Stimulated activated naive CD8-positive, alpha-beta T cell treated with anti-CD3 and anti-CD28 coated beads, Interleukin-15, Interleukin-2, amounts not matched to agents 100 ng/mL and 50 ng/mL, for 24 hours (primary cell): ENCODE measurements at regions not wholly inside any gene's neighbourhood (a gene's known extent, or its start where the extent isn't known, plus 50 kb on each side); places are given as distances from the start of the nearest gene placed in this dataset.
"Not testable (repeated sequence)": the region's sequence is repeated elsewhere in the genome, so short reads cannot be mapped to it uniquely, and the experiment has no call there.

Experiments
- H3K27ac Mint-ChIP-seq: one replicate; pipeline ENCODE4 v1.8.0; 2021; ENCODE audit warnings: mild to moderate bottlenecking, mixed read lengths
- H3K27me3 Mint-ChIP-seq: one replicate; pipeline ENCODE4 v1.8.0; 2021; ENCODE audit warnings: mixed read lengths
- H3K36me3 Mint-ChIP-seq: one replicate; pipeline ENCODE4 v1.8.0; 2021; ENCODE audit warnings: low read depth, mixed read lengths
- H3K4me1 Mint-ChIP-seq: one replicate; pipeline ENCODE4 v1.8.0; 2021; ENCODE audit warnings: low read depth, mixed read lengths
- H3K4me3 Mint-ChIP-seq: one replicate; pipeline ENCODE4 v1.8.0; 2021; ENCODE audit warnings: mild to moderate bottlenecking, mixed read lengths
- H3K9me3 Mint-ChIP-seq: one replicate; pipeline ENCODE4 v1.8.0; 2021; ENCODE audit warnings: mixed read lengths

- Mint-ChIP-seq H3K4me1 (no peaks in the 10 kb centered on the region), H3K27ac (no peak overlapping the region), H3K27me3 (peaks cover 33% of the 10 kb centered on the region), H3K4me3 (no peak overlapping the region), H3K36me3 (no peaks in the 10 kb centered on the region), H3K9me3 (no peaks in the 10 kb centered on the region)
Observed at GRCh38 chr10:117622471-117623184, 80.1 kb downstream of the EMX2 start.

- Mint-ChIP-seq H3K27me3 (peaks cover 25% of the 10 kb centered on the region), H3K4me3 (no peak overlapping the region), H3K27ac (no peak overlapping the region), H3K4me1 (no peaks in the 10 kb centered on the region), H3K36me3 (no peaks in the 10 kb centered on the region), H3K9me3 (no peaks in the 10 kb centered on the region)
Observed at GRCh38 chr10:117626228-117626627, 83.7 kb downstream of the EMX2 start.

- Mint-ChIP-seq H3K9me3 (no peaks in the 10 kb centered on the region), H3K27me3 (peaks cover 17% of the 10 kb centered on the region)
Observed at GRCh38 chr10:117627561-117627960, 85.0 kb downstream of the EMX2 start.

GRCh38 chr10:117629717-117630116 lies 87.2 kb downstream of the EMX2 start:
- not testable (repeated sequence) for H3K9me3 Mint-ChIP-seq, H3K4me1 Mint-ChIP-seq, H3K36me3 Mint-ChIP-seq, H3K27ac Mint-ChIP-seq, H3K4me3 Mint-ChIP-seq
- peaks cover 10% of the 10 kb centered on the region for H3K27me3 Mint-ChIP-seq

More at GRCh38 chr10:117627561-117627960, 85.0 kb downstream of the EMX2 start:
- no peaks in the 10 kb centered on the region for H3K36me3 Mint-ChIP-seq
- no peak overlapping the region for H3K27ac Mint-ChIP-seq
- no peak overlapping the region for H3K4me3 Mint-ChIP-seq
- H3K4me1 Mint-ChIP-seq: no peaks in the 10 kb centered on the region

GRCh38 chr10:117631276-117632145 lies 89.0 kb downstream of the EMX2 start:
- H3K36me3 Mint-ChIP-seq: no peaks in the 10 kb centered on the region
- no peak overlapping the region for H3K4me3 Mint-ChIP-seq
- H3K4me1 Mint-ChIP-seq: no peaks in the 10 kb centered on the region
- H3K9me3 Mint-ChIP-seq: no peaks in the 10 kb centered on the region
- no peak overlapping the region for H3K27ac Mint-ChIP-seq
- no peaks in the 10 kb centered on the region for H3K27me3 Mint-ChIP-seq

GRCh38 chr10:117632406-117632805 lies 89.9 kb downstream of the EMX2 start:
- H3K27ac Mint-ChIP-seq: no peak overlapping the region
- H3K4me1 Mint-ChIP-seq: no peaks in the 10 kb centered on the region
- H3K4me3 Mint-ChIP-seq: no peak overlapping the region
- H3K9me3 Mint-ChIP-seq: no peaks in the 10 kb centered on the region
- H3K36me3 Mint-ChIP-seq: no peaks in the 10 kb centered on the region
- H3K27me3 Mint-ChIP-seq: no peaks in the 10 kb centered on the region

GRCh38 chr10:117635826-117636225 lies 93.3 kb downstream of the EMX2 start:
- no peaks in the 10 kb centered on the region for H3K36me3 Mint-ChIP-seq
- H3K27me3 Mint-ChIP-seq: peaks cover 5% of the 10 kb centered on the region

GRCh38 chr10:117638200-117638599 lies 95.7 kb downstream of the EMX2 start:
- Mint-ChIP-seq H3K36me3 (no peaks in the 10 kb centered on the region), H3K4me3 (no peak overlapping the region), H3K27ac (no peak overlapping the region)

More at GRCh38 chr10:117635826-117636225, 93.3 kb downstream of the EMX2 start:
- Mint-ChIP-seq H3K4me3 (no peak overlapping the region), H3K4me1 (no peaks in the 10 kb centered on the region), H3K27ac (no peak overlapping the region), H3K9me3 (no peaks in the 10 kb centered on the region)

GRCh38 chr10:117638664-117639200 lies 96.2 kb downstream of the EMX2 start:
- no peak overlapping the region for H3K27ac Mint-ChIP-seq
- no peaks in the 10 kb centered on the region for H3K4me1 Mint-ChIP-seq

More at GRCh38 chr10:117638200-117638599, 95.7 kb downstream of the EMX2 start:
- Mint-ChIP-seq H3K9me3 (no peaks in the 10 kb centered on the region), H3K27me3 (peaks cover 21% of the 10 kb centered on the region), H3K4me1 (no peaks in the 10 kb centered on the region)

GRCh38 chr10:117640406-117640805 lies 97.9 kb downstream of the EMX2 start:
- no peaks in the 10 kb centered on the region for H3K9me3 Mint-ChIP-seq
- H3K27ac Mint-ChIP-seq: no peak overlapping the region
- no peak overlapping the region for H3K4me3 Mint-ChIP-seq
- H3K36me3 Mint-ChIP-seq: no peaks in the 10 kb centered on the region
- peaks cover 38% of the 10 kb centered on the region for H3K27me3 Mint-ChIP-seq
- H3K4me1 Mint-ChIP-seq: no peaks in the 10 kb centered on the region

More at GRCh38 chr10:117638664-117639200, 96.2 kb downstream of the EMX2 start:
- Mint-ChIP-seq H3K36me3 (no peaks in the 10 kb centered on the region), H3K4me3 (no peak overlapping the region), H3K9me3 (no peaks in the 10 kb centered on the region), H3K27me3 (peaks cover 25% of the 10 kb centered on the region)

GRCh38 chr10:117646718-117647117 lies 104.2 kb downstream of the EMX2 start:
- Mint-ChIP-seq H3K27ac (no peak overlapping the region), H3K9me3 (no peaks in the 10 kb centered on the region), H3K36me3 (no peaks in the 10 kb centered on the region), H3K4me3 (no peak overlapping the region), H3K4me1 (no peaks in the 10 kb centered on the region), H3K27me3 (peaks cover 46% of the 10 kb centered on the region)

- H3K9me3 Mint-ChIP-seq: no peaks in the 10 kb centered on the region
- H3K4me3 Mint-ChIP-seq: no peak overlapping the region
- peaks cover 43% of the 10 kb centered on the region for H3K27me3 Mint-ChIP-seq
- H3K36me3 Mint-ChIP-seq: no peaks in the 10 kb centered on the region
- peaks cover 2% of the 10 kb centered on the region for H3K4me1 Mint-ChIP-seq
- H3K27ac Mint-ChIP-seq: no peak overlapping the region
Observed at GRCh38 chr10:117647306-117647705, 104.8 kb downstream of the EMX2 start.

- Mint-ChIP-seq H3K27me3 (peaks cover 15% of the 10 kb centered on the region), H3K4me1 (peaks cover 16% of the 10 kb centered on the region), H3K4me3 (no peak overlapping the region), H3K27ac (no peak overlapping the region), H3K9me3 (no peaks in the 10 kb centered on the region), H3K36me3 (peaks cover 4% of the 10 kb centered on the region)
Observed at GRCh38 chr10:117651121-117651520, 108.6 kb downstream of the EMX2 start.

GRCh38 chr10:117652228-117653169 lies 110.0 kb downstream of the EMX2 start:
- Mint-ChIP-seq H3K4me1 (peaks cover 25% of the 10 kb centered on the region), H3K36me3 (peaks cover 4% of the 10 kb centered on the region), H3K27me3 (peaks cover 21% of the 10 kb centered on the region), H3K9me3 (no peaks in the 10 kb centered on the region), H3K27ac (peak overlapping the region; percentile 9), H3K4me3 (no peak overlapping the region)
